Stimulated activated naive CD8-positive, alpha-beta T cell treated with anti-CD3 and anti-CD28 coated beads, Interleukin-15, Interleukin-2, amounts not matched to agents 100 U/mL and 50 U/mL, for 24 hours (primary cell): ENCODE measurements at regions not wholly inside any gene's neighbourhood (a gene's known extent, or its start where the extent isn't known, plus 50 kb on each side); places are given as distances from the start of the nearest gene placed in this dataset.
A peak's percentile ranks its signal among the peaks of the same experiment; 100 is the strongest.
"Not testable (repeated sequence)": the region's sequence is repeated elsewhere in the genome, so short reads cannot be mapped to it uniquely, and the experiment has no call there.

ENCODE experiments used
- ATAC-seq: fragments of 150-1000 bp; cut with Tn5 transposase; one replicate; pipeline ENCODE4 v1.10.0; 2021
- DNase-seq: peaks from one replicate; pipeline ENCODE4 v3.0.0; 2021

DNA sequence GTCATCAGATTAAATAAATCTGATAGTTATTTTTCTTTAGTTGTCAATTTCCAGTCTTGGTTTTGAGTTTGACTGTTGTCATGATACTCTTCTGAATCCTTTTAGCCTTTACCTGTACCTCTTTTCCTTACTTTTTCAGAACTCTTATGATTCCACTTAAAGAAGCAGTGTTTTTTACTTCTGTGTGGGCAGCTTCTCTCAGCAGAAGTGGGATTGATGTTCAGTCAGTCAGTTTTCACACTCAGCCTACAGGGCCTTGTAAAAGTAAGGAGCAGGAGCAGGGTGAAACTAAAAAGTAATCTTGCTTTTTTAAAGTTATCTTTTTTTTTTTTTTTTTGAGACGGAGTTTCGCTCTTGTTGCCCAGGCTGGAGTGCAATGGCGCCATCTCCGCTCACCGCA, 75.1 kb downstream of the HAUS1 start:
- ATAC-seq (no peak), DNase-seq (no peak)

- DNase-seq (no peak), ATAC-seq (no peak)
These were observed 78.6 kb downstream of the HAUS1 start for GRCh38 chr18:46182633-46183358.

- not testable (repeated sequence) for ATAC-seq, DNase-seq
These were observed 80.1 kb downstream of the HAUS1 start for GRCh38 chr18:46184296-46184695.

- DNase-seq: no peak
- no peak for ATAC-seq
These were observed 80.5 kb downstream of the HAUS1 start for GRCh38 chr18:46184727-46185126.

- no peak for DNase-seq
- peak; percentile 42 for ATAC-seq
These were observed 86.5 kb downstream of the HAUS1 start for GRCh38 chr18:46190667-46191066.

GRCh38 chr18:46196627-46197243, 92.5 kb downstream of the HAUS1 start:
- no peak for DNase-seq
- ATAC-seq: no peak

GRCh38 chr18:46199515-46200147, 95.4 kb downstream of the HAUS1 start:
- DNase-seq (no peak), ATAC-seq (no peak)

DNA sequence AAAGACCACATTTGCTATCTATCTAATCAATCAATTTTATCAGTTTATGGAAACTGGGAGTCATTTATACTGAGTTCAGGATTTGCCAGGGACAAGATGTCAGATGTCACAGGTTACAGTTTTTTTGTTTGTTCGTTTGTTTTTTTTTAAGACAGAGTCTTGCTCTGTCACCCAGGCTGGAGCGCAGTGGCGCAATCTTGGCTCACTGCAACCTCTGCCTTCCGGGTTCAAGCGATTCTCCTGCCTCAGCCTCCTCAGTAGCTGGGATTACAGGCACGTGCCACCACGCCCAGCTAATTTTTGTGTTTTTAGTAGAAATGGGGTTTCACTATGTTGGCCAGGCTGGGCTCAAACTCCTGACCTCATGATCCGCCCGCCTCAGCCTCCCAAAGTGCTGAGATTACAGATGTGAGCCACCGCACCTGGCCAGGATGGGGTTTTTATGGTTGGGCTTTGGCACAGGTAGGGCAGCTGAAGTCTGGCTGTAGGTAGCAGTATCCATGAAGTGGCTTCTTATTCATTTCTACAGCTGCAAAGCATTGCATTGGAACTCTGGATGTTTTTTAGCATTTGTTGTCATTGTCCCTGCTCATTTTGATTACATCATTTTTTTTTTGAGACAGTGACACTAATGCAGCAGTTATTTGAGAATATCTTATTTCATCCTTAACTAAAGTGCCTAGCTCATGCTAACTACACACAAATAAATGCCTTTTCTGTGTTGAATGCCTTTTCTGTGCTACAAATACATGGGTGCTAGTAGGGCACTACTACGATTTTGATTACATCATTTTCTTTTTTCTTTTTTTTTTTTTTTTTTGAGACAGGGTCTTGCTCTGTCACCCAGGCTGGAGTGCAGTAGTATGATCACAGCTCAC, 96.2 kb downstream of the HAUS1 start:
- DNase-seq, ATAC-seq: not testable (repeated sequence)

DNA sequence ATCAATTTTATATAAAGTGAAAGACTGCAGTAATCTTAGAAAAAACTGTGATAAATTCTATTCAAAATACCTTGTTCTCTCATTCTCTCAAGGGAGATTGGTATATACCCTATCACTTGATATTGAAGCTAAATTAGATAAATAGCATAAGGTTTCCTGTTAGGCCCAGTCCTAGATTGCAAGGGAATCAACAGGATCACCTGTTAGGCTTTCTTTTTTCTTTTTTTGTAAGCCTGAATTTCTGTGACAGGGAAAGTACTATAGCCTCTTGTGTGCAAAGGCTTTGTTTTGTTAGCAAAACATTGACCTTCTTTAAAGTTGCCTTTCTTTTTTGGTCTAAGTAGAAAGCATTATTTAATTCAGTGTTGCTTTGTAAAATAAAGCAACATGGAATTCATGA, 100.0 kb downstream of the HAUS1 start:
- no peak for DNase-seq

DNA sequence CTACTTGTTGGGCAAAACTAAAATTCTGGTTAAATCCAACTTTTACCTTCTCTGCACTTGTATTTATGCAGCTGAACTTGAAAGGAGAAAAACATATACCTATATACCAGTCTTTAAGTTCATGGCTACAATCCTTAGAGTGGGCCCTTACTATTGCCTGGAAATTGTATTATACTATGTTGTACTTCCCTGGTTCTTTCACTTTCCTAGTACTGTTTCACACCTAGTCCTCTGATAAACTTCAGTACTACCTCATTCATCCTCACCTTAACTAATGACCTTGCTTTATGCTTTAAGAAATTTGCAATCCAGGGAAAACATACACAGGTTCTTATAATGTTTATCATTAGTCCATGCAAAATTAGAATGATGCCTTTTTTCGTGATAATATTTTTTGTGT, 103.8 kb downstream of the HAUS1 start:
- DNase-seq (no peak), ATAC-seq (no peak)

More for the DNA sequence above, 100.0 kb downstream of the HAUS1 start:
- no peak for ATAC-seq

GRCh38 chr18:46209161-46209560, 105.0 kb downstream of the HAUS1 start:
- ATAC-seq (no peak), DNase-seq (no peak)

DNA sequence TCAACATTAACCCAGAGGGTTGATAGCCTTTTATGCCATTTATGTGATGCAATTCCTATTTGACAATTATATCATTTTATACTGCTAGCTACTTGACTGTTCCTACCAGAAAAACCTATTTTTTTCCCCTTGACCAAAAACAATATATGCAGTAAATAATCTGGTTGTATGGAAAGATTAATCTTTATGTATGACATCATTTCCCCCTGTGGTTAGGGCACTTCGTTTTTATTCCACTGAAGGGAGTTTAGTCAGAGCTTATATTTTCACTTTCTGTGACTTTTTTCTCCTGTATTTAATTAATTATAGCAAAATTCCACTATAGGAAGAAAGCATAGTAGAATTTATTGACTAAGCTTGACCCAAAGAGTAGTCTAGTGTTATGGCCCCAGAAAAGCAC, 107.6 kb downstream of the HAUS1 start:
- DNase-seq: no peak
- ATAC-seq: peak; percentile 59

DNA sequence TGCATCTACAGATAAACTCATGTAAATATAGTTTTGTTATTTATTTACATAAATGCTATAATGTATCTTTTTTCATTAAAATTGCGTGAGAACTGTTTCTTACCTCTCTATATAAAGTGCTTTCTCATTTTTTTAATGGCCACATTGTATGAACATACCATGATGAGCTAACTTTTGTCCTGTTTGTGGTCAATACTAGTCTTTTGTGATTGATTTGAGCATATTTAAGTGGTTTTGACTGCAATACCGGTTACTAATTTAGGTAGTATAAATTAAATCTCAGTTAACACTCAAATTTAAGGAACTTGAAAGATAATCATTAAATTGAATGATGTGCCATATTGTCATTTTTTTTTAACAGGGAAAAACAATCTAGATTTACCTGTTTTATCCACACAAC, 108.2 kb downstream of the HAUS1 start:
- ATAC-seq (no peak), DNase-seq (no peak)

DNA sequence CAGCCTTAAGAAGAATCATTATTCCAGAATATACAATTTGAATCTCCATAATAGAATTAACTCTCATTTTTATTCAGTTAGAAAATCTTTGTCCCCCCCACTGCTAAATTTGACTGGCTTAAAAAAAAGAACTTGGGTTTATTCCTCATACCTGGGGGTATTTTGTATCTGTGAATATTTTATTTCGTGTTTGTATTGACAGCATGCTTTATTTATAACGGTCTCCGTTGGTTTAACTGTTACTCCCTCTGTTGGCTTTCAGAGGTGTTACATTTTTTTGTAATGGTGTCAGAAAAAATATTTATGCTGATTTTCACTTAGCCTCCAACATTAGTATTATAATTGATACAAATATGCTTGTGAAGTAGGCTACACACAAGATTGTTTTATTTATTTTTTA, 109.1 kb downstream of the HAUS1 start:
- DNase-seq (no peak), ATAC-seq (no peak)

- no peak for DNase-seq
- peak; percentile 21 for ATAC-seq
These were observed 110.2 kb downstream of the HAUS1 start for GRCh38 chr18:46214435-46214834.

- DNase-seq: no peak
- no peak for ATAC-seq
These were observed 111.9 kb downstream of the HAUS1 start for GRCh38 chr18:46215902-46216723.

DNA sequence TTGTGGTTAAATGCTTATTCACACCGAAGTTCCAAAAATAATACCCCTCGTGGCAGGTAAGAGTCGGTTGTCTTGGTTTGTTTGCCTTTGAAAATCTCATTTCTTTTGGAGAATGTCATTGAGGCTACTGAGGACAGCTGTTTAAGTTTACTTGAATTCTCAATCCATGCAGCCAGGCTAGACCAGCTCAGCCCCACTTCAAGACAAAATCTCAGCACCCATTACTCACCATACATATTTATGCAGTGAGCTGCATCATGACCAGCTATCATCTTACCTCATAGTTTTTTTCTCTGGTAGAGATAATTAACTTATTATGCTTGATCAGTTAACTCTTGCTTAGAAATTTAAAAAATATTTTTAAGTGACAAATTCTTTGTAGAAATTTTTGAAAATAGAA, 115.9 kb downstream of the HAUS1 start:
- no peak for DNase-seq

GRCh38 chr18:46222093-46222492, 117.9 kb downstream of the HAUS1 start:
- ATAC-seq (peak; percentile 39), DNase-seq (no peak)

More for the DNA sequence above, 115.9 kb downstream of the HAUS1 start:
- ATAC-seq: no peak

DNA sequence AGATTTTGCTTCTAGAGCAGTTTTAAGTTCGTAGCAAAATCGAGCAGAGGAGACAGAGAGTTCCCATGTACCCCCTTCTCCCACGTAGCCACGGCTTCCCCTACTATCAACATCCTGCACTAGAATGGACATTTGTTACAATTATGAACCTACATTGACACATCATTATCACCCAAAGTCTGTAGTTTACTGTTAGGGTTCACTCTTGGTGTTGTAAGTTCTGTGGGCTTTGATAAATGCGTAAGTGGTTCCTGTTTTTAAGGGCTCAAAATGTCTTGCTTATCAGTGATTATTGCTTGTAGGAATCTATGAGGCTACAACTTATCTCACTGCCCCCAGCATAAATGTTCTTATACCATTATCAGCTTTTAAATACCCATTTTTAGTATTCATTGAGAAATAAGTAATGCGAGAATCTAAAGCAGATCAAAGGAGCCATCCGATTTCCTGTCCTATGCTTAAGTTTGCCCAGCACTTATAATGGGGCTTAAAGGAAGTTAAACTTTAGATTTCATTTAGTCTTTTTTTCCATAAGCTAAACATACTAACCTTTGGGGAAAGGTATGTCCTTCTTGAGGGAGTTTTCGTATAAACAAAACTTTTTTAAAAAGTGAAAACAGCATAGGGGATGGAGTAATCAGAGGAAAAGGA, 118.7 kb downstream of the HAUS1 start:
- ATAC-seq (peak; percentile 45), DNase-seq (no peak)

GRCh38 chr18:46224181-46224775, 120.1 kb downstream of the HAUS1 start:
- ATAC-seq (peak; percentile 24), DNase-seq (no peak)

GRCh38 chr18:46226461-46226860, 122.3 kb downstream of the HAUS1 start:
- ATAC-seq (no peak), DNase-seq (no peak)
